H1 (cell line): ENCODE measurements at regions not wholly inside any gene's neighbourhood (a gene's known extent, or its start where the extent isn't known, plus 50 kb on each side); places are given as distances from the start of the nearest gene placed in this dataset.

Experiments
- CREB1 ChIP-seq: IDR thresholded peaks from 2 replicates; pipeline ENCODE4 v1.6.1; 2012; ENCODE audit warnings: inconsistent platforms
- MAX ChIP-seq: IDR thresholded peaks from 2 replicates; pipeline ENCODE4 v1.6.1; 2012; ENCODE audit warnings: inconsistent platforms
- NRF1 ChIP-seq: IDR thresholded peaks from 2 replicates; pipeline ENCODE4 v1.6.1; 2011; ENCODE audit warnings: mild to moderate bottlenecking, low read depth, low read length, improper control_type of control experiment
- SIRT6 ChIP-seq: IDR thresholded peaks from one replicate; pipeline ENCODE4 v1.7.1; 2012; ENCODE audit warnings: low read length, inconsistent platforms
- SUZ12 ChIP-seq: fragments of 200-600 bp; sonication (generic); IDR thresholded peaks from 2 replicates; pipeline ENCODE4 v1.6.1; 2012; ENCODE audit warnings: mild to moderate bottlenecking, inconsistent platforms, low read length, moderate library complexity, mixed read lengths
- TEAD4 ChIP-seq: IDR thresholded peaks from 2 replicates; pipeline ENCODE4 v1.6.1; 2012; ENCODE audit warnings: low read depth, low read length, inconsistent platforms, mixed read lengths

DNA sequence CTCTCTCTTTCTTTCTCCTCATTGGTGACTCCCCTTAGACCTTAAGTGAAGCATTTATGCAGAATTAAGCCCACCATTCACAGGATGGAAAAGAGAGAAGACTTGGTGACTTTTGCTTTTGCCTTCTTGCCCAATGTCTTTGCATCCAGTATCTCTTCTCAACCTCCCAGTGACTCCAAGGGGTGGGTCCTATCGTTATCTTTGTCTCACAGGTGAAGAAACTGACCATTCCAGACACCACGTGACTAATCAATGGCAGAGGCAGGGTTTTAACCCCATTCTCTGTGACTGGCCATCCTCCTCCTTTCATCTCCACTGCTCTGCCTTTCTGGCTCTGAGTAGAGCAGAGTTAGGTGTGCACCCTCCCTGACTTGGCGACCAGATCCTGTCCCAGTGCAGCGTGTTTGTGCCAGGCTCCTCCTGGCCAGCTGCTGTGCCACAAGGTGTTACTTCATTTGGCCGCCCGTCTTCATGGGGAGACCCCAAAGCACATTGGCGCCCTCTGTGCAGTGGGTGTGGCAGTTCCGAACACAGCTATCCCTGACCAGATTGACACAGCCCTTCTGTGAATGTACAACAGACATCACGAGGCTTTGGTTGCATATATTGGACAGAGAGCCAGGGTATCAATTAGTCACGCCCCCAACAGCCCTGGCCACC, 501.3 kb downstream of the CD83 start (continued):
- TF ChIP-seq MAX = no peak
- no peak for TF ChIP-seq SIRT6
- no peak for TF ChIP-seq SUZ12
- no peak for TF ChIP-seq TEAD4
- no peak for TF ChIP-seq CREB1
- TF ChIP-seq NRF1 = no peak
- TF ChIP-seq, all 59 proteins: peak for 0
